GM10248 (cell line): ENCODE measurements at regions not wholly inside any gene's neighbourhood (a gene's known extent, or its start where the extent isn't known, plus 50 kb on each side); places are given as distances from the start of the nearest gene placed in this dataset.
"Not testable (repeated sequence)": the region's sequence is repeated elsewhere in the genome, so short reads cannot be mapped to it uniquely, and the experiment has no call there.

Experiments used
- CTCF ChIA-PET: fragments of 300-600 bp; sonication (Branson Sonifier 250); formaldehyde crosslinking; extraction: SDS; loops from one replicate; lab custom pipeline; 2021; ENCODE audit warnings: antibody characterized with exemption; lab: Yijun Ruan, JAX
- POLR2A ChIA-PET: fragments of 350-650 bp; sonication (Branson Sonifier 250); formaldehyde crosslinking; extraction: SDS; loops from one replicate; lab custom pipeline; 2020; ENCODE audit warnings: antibody characterized with exemption; lab: Yijun Ruan, JAX
- DNase-seq: peaks from one replicate; pipeline ENCODE4 v3.0.0; 2012; ENCODE audit errors: extremely low spot score
- TF ChIP-seq, protein P1 (sequence below): IDR thresholded peaks from 2 replicates; pipeline ENCODE4 v1.5.1; 2012; ENCODE audit warnings: mild to moderate bottlenecking, low read depth; ENCODE audit errors: extremely low read depth, missing control alignments, control extremely low read depth

DNA sequence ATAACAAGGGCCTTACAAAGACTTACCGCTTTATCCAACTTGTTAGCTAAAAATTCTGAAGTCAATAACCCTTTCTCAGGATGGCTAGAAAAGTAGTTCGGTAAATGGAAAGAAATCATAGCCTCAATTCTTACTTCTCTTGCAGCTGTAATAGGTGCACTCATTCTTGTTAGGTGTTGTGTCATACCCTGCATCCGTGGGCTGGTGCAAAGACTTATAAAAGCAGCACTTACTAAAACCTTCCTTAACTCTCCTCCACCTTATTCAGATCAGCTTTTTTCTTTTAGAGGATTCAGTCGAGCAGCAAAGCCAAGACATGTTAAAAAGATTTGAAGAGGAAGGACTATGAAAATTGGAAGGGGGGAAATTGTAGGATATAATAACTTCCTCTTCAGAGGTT, 238.2 kb upstream of the DIO3 start:
- POLR2A ChIA-PET: no interaction called here
- TF ChIP-seq, protein P1, sequence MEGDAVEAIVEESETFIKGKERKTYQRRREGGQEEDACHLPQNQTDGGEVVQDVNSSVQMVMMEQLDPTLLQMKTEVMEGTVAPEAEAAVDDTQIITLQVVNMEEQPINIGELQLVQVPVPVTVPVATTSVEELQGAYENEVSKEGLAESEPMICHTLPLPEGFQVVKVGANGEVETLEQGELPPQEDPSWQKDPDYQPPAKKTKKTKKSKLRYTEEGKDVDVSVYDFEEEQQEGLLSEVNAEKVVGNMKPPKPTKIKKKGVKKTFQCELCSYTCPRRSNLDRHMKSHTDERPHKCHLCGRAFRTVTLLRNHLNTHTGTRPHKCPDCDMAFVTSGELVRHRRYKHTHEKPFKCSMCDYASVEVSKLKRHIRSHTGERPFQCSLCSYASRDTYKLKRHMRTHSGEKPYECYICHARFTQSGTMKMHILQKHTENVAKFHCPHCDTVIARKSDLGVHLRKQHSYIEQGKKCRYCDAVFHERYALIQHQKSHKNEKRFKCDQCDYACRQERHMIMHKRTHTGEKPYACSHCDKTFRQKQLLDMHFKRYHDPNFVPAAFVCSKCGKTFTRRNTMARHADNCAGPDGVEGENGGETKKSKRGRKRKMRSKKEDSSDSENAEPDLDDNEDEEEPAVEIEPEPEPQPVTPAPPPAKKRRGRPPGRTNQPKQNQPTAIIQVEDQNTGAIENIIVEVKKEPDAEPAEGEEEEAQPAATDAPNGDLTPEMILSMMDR: no peak
- DNase-seq: no peak
- CTCF ChIA-PET: no interaction called here

DNA sequence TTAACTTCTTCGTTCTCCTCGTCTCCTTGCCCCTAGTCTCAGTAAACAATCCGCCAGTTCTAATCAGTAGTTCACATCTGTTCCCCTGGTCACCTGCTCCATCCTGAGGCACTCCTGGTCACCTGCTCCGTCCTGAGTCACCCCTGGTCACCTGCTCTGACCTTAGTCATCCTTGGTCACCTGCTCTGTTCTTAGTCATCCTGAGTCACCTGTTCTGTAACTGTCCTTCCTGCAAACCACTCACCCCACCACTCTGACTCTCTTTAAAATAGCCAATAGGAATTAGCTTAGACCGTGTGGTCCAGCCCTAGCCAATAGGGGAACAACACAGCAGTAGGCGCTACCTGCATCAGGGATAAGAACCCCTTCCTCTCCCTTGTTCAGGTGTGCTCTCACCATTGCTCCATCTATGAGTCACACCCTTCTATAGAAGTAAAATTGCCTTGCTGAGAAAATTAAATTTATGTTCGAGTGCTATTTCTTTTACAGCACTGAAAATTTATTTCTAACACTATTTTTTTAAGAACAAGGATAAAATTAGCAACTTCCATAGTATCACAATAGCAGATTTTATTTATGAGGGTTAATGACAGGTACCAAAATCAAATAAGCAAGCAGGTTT, 237.6 kb upstream of the DIO3 start:
- CTCF ChIA-PET, POLR2A ChIA-PET, DNase-seq: not testable (repeated sequence)

DNA sequence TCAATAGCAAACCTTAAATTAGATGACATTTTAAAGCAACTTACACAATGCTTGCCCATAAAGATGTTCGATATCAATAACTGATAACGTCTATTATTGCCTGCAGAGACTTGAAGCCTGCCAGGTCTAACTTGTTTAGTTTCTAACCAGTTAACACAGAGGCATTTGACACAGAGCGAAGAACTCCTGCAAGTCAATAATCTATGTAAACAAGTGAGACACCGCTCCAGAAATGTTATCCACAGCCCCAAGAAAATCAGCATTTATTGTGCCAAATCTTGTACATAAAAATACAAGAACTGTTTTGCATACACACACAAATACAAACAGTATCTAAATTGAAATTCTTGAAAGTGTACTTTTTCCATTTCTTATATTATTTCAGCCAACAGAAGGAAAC, 236.0 kb upstream of the DIO3 start:
- CTCF ChIA-PET: no interaction called here
- POLR2A ChIA-PET: no interaction called here
- TF ChIP-seq, protein P1: no peak
- DNase-seq: no peak

DNA sequence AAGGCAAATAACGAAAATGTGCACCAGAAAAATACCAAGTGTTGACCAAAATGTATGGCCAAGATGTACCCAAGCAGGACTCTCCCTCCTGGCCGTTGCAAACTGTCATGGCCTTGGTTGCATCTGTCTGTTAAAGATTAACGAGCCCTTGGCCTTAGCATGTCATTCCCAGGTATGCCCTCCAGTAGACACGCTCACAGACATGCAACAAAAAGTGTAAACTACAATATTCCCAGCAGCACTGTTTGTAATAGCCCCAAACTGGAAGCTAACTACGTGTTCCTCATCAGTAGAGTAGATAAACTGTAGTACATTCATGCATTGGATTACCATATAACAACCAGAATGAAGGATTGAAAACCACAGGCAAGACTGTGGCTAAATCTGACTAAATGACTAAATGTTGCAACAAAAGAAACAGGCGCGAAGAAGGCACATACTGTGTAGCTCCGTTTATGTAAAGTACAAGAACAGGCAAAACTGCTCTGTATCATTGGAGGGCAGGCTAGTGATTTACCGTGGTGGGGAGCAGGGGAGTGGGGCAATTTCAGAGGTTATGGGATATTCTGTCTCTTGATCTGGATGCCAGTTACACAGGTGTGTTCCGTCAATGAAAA, 232.8 kb upstream of the DIO3 start:
- CTCF ChIA-PET: no interaction called here
- POLR2A ChIA-PET: no interaction called here
- no peak for DNase-seq
- TF ChIP-seq, protein P1: no peak

DNA sequence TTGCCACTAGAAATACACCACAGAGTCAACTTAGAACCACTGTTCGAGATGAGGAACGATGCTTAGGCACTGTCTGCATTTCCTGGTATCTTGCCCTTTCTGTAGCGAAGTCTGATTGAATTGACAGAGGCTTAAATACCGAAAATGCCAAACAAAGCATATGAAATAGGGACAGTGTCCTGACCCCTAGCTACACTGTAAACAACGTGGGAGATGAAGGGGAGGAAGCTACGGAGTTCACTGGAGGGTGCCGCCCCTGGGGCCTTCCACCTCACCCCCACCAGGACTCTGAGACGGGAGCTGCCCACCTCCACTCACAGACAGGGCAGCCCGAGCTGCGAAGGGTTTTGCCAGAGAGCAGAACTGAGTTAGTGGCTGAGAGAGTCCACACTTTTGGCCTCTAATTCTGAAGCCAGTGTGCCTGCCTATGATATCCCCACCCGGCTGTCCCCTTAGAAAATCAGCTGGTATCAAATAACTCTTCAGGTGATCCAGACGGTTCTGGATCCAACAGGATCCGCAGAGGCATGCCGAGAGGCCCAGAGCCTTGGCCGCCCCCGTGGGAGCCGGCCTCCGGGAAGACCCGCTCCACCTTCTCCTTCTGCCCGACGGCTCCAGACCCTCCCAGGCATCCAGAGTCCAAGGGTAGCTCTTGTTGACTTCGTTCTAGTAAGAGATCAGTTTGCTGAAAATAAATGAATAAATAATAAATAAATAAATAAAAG, 230.7 kb upstream of the DIO3 start:
- no peak for DNase-seq
- TF ChIP-seq, protein P1: no peak
- ChIA-PET POLR2A (no interaction called here), CTCF (no interaction called here)

DNA sequence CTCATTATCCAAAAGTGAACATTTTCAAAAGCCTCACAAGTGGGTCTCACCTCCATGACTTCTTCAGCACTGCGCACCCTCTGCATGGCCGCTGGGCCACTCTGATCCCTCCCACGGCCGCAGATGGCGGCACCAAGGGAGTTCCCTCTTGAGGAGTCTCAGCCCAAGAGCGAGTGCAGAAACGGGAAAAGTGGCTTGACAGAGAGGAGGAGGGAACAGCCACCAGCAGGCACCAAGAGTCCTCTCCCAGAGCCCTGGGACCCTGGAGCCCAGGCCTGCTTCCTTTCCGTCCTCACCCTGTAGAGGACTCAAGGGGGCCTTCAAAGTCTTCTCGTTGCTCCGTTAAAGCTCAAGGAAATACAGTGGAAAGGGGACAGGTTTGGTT, 230.2 kb upstream of the DIO3 start:
- CTCF ChIA-PET: no interaction called here
- POLR2A ChIA-PET: no interaction called here

DNA sequence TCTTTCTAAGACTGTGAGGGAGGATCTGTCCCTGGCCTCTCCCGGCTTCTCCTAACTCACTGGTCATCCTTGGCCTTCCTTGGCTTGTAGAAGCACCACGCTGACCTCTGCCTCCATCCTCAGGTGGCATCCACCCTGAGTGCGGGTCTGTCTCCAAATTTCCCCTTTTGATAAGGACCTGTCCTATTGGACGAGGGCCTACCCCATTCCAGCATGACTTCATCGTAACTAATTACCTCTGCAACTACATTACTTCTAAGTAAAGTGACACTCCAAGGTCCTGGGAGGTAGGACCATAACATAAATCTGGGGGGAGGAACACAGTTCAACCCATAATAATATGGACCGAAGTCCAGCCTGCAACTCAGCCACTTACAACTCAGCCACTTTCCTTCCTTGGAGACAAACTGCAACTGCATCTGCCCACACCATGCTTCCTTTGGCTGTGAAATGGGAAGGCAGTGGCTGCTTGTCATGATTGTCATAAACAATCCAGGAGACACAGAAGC, 229.6 kb upstream of the DIO3 start:
- no peak for DNase-seq
- POLR2A ChIA-PET: no interaction called here
- TF ChIP-seq, protein P1: no peak
- CTCF ChIA-PET: no interaction called here

More for the DNA sequence above, 230.2 kb upstream of the DIO3 start:
- DNase-seq: no peak
- TF ChIP-seq, protein P1: no peak
